Ishikawa (cell line): ENCODE measurements at regions not wholly inside any gene's neighbourhood (a gene's known extent, or its start where the extent isn't known, plus 50 kb on each side); places are given as distances from the start of the nearest gene placed in this dataset.

Experiments
- CEBPB ChIP-seq: IDR thresholded peaks from 2 replicates; pipeline ENCODE4 v1.6.1; 2012
- CREB1 ChIP-seq: IDR thresholded peaks from 2 replicates; pipeline ENCODE4 v1.6.1; 2012; ENCODE audit warnings: low read depth
- EGR1 ChIP-seq: IDR thresholded peaks from 2 replicates; pipeline ENCODE4 v1.6.1; 2012
- EP300 ChIP-seq: IDR thresholded peaks from 2 replicates; pipeline ENCODE4 v1.6.1; 2012; ENCODE audit warnings: borderline replicate concordance
- FOXM1 ChIP-seq: IDR thresholded peaks from 2 replicates; pipeline ENCODE4 v1.6.1; 2012; ENCODE audit warnings: low read depth, borderline replicate concordance
- NFIC ChIP-seq: IDR thresholded peaks from 2 replicates; pipeline ENCODE4 v1.6.1; 2012
- RAD21 ChIP-seq: IDR thresholded peaks from 2 replicates; pipeline ENCODE4 v1.6.1; 2012; ENCODE audit warnings: low read depth
- TAF1 ChIP-seq: IDR thresholded peaks from 2 replicates; pipeline ENCODE4 v1.6.1; 2012; ENCODE audit warnings: low read depth, mild to moderate bottlenecking
- TCF12 ChIP-seq: IDR thresholded peaks from 2 replicates; pipeline ENCODE4 v1.6.1; 2012; ENCODE audit warnings: low read depth
- TEAD4 ChIP-seq: IDR thresholded peaks from 2 replicates; pipeline ENCODE4 v1.6.1; 2012
- YY1 ChIP-seq: IDR thresholded peaks from 2 replicates; pipeline ENCODE4 v1.6.1; 2012; ENCODE audit warnings: low read depth
- ZBTB7A ChIP-seq: IDR thresholded peaks from 2 replicates; pipeline ENCODE4 v1.6.1; 2012; ENCODE audit warnings: low read depth
- TF ChIP-seq, protein P1 (sequence below): IDR thresholded peaks from 2 replicates; pipeline ENCODE4 v1.6.1; 2012
- TF ChIP-seq, protein P2 (sequence below): IDR thresholded peaks from 2 replicates; pipeline ENCODE4 v1.6.1; 2012; ENCODE audit warnings: low read depth, mild to moderate bottlenecking
- TF ChIP-seq, protein P3 (sequence below): IDR thresholded peaks from 2 replicates; pipeline ENCODE4 v1.6.1; 2012

DNA sequence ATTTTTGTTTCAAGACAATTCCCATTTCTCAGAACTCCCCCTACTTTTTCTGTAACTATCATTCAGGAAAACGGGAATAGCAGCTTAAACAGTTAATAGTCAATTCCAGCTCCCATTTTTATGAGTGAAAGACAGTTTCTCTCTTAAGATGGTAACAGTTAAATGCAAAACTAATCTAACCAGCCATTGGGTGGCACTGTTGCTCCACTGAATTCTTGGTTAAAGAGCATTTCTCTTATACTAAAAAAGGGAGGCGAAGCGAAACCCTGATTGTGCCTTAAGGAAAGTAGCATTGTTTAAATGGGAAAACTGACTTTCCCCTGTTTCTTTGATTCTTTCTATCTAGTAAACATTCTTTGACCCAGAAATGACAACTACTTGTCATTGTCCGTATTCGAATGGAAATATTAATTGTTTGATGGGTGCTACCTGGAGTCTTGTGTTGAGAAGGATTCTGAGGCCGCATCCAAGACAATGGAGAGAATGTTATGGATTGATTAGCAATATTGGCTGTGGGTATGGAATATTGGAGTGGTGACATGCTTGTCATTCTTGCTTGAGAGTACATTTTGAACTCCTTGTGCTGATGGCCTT, 507.8 kb downstream of the MAT2B start:
- TF ChIP-seq CEBPB (no peak), RAD21 (peak; percentile 82)

DNA sequence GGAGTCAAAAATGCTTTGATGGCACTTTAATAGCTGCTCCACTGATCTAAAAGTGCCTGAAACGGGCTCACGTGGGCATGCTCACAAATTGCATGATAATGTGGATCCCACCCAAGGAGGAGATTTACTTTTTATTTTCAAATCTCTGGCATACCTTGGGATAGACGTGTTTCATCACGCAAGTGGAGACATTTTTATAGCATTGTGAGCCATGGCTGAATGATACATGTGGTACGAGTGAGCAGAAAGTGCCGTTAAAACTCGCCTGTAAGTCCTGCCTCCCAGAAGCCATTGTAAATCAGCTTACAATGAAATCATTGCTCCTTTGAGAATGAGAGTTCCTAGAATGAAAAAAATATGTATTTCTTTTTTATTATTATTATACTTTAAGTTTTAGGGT, 514.7 kb downstream of the MAT2B start:
- TF ChIP-seq CREB1 (no peak), YY1 (no peak), RAD21 (no peak), TEAD4 (no peak), EP300 (no peak), TAF1 (no peak), NFIC (no peak), CEBPB (no peak), FOXM1 (no peak), ZBTB7A (no peak), TCF12 (no peak), EGR1 (no peak)
- TF ChIP-seq, protein P1, sequence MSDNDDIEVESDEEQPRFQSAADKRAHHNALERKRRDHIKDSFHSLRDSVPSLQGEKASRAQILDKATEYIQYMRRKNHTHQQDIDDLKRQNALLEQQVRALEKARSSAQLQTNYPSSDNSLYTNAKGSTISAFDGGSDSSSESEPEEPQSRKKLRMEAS = no peak
- TF ChIP-seq, protein P2, sequence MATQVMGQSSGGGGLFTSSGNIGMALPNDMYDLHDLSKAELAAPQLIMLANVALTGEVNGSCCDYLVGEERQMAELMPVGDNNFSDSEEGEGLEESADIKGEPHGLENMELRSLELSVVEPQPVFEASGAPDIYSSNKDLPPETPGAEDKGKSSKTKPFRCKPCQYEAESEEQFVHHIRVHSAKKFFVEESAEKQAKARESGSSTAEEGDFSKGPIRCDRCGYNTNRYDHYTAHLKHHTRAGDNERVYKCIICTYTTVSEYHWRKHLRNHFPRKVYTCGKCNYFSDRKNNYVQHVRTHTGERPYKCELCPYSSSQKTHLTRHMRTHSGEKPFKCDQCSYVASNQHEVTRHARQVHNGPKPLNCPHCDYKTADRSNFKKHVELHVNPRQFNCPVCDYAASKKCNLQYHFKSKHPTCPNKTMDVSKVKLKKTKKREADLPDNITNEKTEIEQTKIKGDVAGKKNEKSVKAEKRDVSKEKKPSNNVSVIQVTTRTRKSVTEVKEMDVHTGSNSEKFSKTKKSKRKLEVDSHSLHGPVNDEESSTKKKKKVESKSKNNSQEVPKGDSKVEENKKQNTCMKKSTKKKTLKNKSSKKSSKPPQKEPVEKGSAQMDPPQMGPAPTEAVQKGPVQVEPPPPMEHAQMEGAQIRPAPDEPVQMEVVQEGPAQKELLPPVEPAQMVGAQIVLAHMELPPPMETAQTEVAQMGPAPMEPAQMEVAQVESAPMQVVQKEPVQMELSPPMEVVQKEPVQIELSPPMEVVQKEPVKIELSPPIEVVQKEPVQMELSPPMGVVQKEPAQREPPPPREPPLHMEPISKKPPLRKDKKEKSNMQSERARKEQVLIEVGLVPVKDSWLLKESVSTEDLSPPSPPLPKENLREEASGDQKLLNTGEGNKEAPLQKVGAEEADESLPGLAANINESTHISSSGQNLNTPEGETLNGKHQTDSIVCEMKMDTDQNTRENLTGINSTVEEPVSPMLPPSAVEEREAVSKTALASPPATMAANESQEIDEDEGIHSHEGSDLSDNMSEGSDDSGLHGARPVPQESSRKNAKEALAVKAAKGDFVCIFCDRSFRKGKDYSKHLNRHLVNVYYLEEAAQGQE = no peak
- TF ChIP-seq, protein P3, sequence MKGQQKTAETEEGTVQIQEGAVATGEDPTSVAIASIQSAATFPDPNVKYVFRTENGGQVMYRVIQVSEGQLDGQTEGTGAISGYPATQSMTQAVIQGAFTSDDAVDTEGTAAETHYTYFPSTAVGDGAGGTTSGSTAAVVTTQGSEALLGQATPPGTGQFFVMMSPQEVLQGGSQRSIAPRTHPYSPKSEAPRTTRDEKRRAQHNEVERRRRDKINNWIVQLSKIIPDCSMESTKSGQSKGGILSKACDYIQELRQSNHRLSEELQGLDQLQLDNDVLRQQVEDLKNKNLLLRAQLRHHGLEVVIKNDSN = no peak

DNA sequence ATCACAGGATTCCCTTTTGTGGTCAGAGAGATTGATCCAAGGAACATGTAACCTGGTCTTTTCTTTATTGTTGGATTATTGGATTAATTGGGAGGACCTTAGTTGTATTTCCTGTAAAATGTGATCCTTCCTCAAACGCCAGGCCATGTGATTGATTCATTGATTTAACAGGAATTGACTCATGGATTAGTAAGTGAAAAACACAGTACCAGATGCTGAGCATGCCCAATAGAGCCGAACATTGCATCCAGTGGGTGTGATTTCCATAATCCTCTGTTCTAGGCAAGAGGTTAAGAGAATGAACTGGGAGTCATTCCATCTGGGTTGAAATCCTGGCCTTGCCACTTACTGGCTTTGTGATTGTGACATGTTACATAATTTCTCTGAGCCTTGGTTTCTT, 522.3 kb downstream of the MAT2B start:
- no peak for TF ChIP-seq CEBPB
- TF ChIP-seq, protein P2 = no peak
- TF ChIP-seq EP300 = no peak
- no peak for TF ChIP-seq NFIC
- no peak for TF ChIP-seq FOXM1
- no peak for TF ChIP-seq RAD21
- TF ChIP-seq YY1 = no peak
- TF ChIP-seq ZBTB7A = no peak
- TF ChIP-seq, protein P3 = no peak

DNA sequence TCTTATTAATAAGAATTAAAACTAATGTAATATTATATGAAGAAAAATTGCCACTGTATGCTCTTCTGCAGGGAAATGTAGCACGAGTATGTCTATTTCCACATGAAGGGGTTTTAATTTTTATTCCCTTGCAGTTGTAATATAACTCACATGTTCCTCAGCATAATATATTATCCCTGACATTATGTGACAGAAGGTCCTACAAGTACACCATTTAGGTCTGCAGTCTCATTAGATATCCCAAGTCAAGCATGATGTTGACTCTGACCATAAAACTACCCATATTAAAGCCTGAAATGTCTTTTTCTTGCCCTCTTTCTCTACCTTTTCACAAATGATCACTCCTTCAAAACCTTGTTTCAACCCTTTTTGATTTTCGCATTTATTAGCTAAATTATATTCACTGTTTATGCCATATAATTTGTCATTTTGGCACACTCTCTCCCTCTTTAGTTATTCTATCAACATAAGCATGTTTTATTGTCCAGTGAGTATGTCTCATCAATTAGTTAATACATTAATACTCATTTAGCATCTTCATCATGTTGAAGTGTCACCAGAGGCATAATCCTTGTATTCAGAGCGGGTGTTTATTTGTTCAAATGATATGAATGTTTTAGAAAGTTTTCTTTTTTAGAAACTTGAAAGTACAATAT, 532.8 kb downstream of the MAT2B start:
- no peak for TF ChIP-seq CREB1
- TF ChIP-seq, protein P1 = no peak
- no peak for TF ChIP-seq FOXM1
- TF ChIP-seq, protein P2 = no peak
- TF ChIP-seq RAD21 = no peak
- no peak for TF ChIP-seq EP300
- no peak for TF ChIP-seq CEBPB
- TF ChIP-seq TEAD4 = no peak
- TF ChIP-seq TAF1 = no peak
- TF ChIP-seq NFIC = no peak
- no peak for TF ChIP-seq YY1
- no peak for TF ChIP-seq EGR1
- TF ChIP-seq TCF12 = no peak
- TF ChIP-seq, protein P3 = no peak
- TF ChIP-seq ZBTB7A = no peak
